ENCODE measurements at regions not wholly inside any gene's neighbourhood (a gene's known extent, or its start where the extent isn't known, plus 50 kb on each side); places are given as distances from the start of the nearest gene placed in this dataset.
"Not testable (repeated sequence)": the region's sequence is repeated elsewhere in the genome, so short reads cannot be mapped to it uniquely, and the experiment has no call there.

- DNase-seq (ENCODE audit: low spot score), result no peak
Observed at GRCh38 chr7:54255242-54255641, 286.9 kb upstream of the VSTM2A start.

- DNase-seq (ENCODE audit: low spot score), result no peak
Observed at GRCh38 chr7:54259185-54259584, 283.0 kb upstream of the VSTM2A start.

- no peak for DNase-seq (ENCODE audit: low spot score)
Observed at GRCh38 chr7:54260941-54261371, 281.2 kb upstream of the VSTM2A start.

- no peak for DNase-seq (ENCODE audit: low spot score)
Observed at GRCh38 chr7:54278847-54279246, 263.3 kb upstream of the VSTM2A start.

GRCh38 chr7:54292171-54292925 is 249.8 kb upstream of the VSTM2A start:
- no peak for DNase-seq (ENCODE audit: low spot score)

GRCh38 chr7:54299426-54299825 is 242.7 kb upstream of the VSTM2A start:
- DNase-seq (ENCODE audit: low spot score), result no peak

GRCh38 chr7:54315955-54316354 is 226.2 kb upstream of the VSTM2A start:
- not testable (repeated sequence) for DNase-seq (ENCODE audit: low spot score)

GRCh38 chr7:54326592-54327167 is 215.5 kb upstream of the VSTM2A start:
- DNase-seq (ENCODE audit: low spot score), result no peak

GRCh38 chr7:54330216-54330800 is 211.9 kb upstream of the VSTM2A start:
- DNase-seq (ENCODE audit: low spot score), result no peak

- DNase-seq (ENCODE audit: low spot score), result no peak
Observed at GRCh38 chr7:54331311-54331710, 210.9 kb upstream of the VSTM2A start.

- DNase-seq (ENCODE audit: low spot score), result no peak
Observed at GRCh38 chr7:54332301-54332700, 209.9 kb upstream of the VSTM2A start.

GRCh38 chr7:54333952-54334351 is 208.2 kb upstream of the VSTM2A start:
- DNase-seq (ENCODE audit: low spot score), result no peak

GRCh38 chr7:54336800-54337199 is 205.4 kb upstream of the VSTM2A start:
- DNase-seq (ENCODE audit: low spot score), result no peak

GRCh38 chr7:54337466-54337865 is 204.7 kb upstream of the VSTM2A start:
- no peak for DNase-seq (ENCODE audit: low spot score)

- DNase-seq (ENCODE audit: low spot score), result no peak
Observed at GRCh38 chr7:54338319-54338718, 203.9 kb upstream of the VSTM2A start.

GRCh38 chr7:54339073-54339472 is 203.1 kb upstream of the VSTM2A start:
- DNase-seq (ENCODE audit: low spot score), result no peak

- DNase-seq (ENCODE audit: low spot score), result no peak
Observed at GRCh38 chr7:54342458-54342857, 199.7 kb upstream of the VSTM2A start.

GRCh38 chr7:54343511-54343910 is 198.7 kb upstream of the VSTM2A start:
- no peak for DNase-seq (ENCODE audit: low spot score)

- no peak for DNase-seq (ENCODE audit: low spot score)
Observed at GRCh38 chr7:54345746-54346145, 196.4 kb upstream of the VSTM2A start.

GRCh38 chr7:54349229-54349628 is 192.9 kb upstream of the VSTM2A start:
- DNase-seq (ENCODE audit: low spot score), result no peak

- DNase-seq (ENCODE audit: low spot score), result no peak
Observed at GRCh38 chr7:54354436-54354835, 187.7 kb upstream of the VSTM2A start.

GRCh38 chr7:54355842-54356241 is 186.3 kb upstream of the VSTM2A start:
- DNase-seq (ENCODE audit: low spot score), result no peak

- DNase-seq (ENCODE audit: low spot score), result no peak
Observed at GRCh38 chr7:54360075-54360840, 181.9 kb upstream of the VSTM2A start.

Data from HuH-7.5 (cell line).